ENCODE measurements at regions not wholly inside any gene's neighbourhood (a gene's known extent, or its start where the extent isn't known, plus 50 kb on each side); places are given as distances from the start of the nearest gene placed in this dataset.

- DNase-seq = no peak
These were observed 53.5 kb upstream of the ACSL1 start for GRCh38 chr4:184879271-184879670.

DNA sequence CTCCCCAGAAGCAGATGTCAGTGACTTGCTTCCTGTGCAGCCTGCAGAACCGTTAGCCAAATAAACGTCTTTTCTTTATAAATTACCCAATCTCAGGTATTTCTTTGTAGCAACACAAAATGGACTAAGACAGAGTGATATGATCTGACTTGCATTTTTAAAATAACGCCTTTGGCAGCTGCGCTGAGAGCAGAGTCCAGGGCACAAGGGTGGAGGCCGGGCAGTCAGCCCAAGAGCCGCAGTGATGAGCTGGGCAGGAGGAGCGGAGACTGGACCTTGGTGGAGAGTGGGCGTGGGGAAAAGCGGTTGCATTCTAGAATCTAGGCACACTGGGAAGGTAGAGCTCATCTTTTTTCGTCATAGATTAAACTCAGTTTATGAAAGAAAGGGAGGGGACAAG lies 56.5 kb upstream of the ACSL1 start:
- no peak for DNase-seq

- DNase-seq = no peak
These were observed 57.3 kb upstream of the ACSL1 start for GRCh38 chr4:184883024-184883423.

DNA sequence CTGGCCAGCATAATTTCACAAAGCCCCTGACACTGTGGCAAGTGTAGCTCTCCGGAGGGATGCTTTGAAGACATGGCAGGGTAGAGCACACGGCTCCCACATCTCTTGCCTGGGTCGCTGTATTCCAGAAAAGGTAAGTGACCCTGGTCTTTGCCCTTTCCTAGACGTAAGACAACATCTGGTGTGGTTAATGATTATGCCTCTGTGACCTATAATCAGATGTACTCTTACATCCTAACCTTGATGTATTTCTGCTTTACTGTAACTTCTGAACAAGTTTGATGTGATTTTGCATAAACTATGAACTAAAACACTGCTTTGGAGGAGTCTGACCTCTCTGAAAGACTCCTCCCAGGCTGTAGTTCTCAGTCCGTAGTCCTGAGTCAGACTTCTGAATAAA lies 59.1 kb upstream of the ACSL1 start:
- DNase-seq = no peak

DNA sequence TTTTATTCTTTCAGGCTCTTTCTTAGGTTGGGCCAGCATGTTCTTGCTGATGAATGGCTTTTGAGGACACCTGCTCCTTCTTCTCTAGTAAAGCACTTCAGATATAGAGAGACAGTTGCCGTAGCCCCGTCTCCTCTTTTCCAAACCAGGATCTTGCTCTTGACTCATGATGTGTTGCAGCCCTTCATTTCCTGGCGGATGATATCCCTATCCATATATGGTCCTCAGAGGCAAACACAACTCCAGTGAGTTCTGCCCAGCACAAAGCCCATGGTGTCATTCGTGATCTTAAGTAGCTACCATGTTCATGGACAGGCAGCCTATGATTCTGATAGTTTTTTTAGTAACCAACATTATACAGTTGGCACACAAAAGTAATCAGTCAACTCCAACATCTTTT lies 59.8 kb upstream of the ACSL1 start:
- no peak for DNase-seq

DNA sequence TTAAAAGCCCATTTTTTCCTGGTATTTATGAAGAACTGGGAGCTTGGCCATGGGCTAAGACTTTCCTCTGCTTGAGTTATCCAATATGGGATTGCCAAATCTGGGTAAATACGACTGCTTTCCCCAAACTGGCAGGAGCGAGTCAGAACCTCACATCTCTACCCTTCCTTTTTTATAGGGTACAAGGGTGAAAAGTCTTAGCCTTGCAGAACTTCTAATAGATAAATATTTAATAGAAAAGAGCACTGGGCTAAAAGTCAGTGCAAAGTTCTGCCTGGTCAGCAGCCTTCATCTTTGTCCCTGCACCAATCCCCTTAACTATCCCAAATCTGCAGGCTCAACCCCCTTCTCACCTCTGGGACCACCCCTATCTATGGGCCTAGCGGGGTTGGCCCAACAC lies 61.6 kb upstream of the ACSL1 start:
- DNase-seq = no peak

- DNase-seq = no peak
These were observed 62.2 kb upstream of the ACSL1 start for GRCh38 chr4:184887947-184888346.

GRCh38 chr4:184889666-184890335 lies 64.0 kb upstream of the ACSL1 start:
- DNase-seq = no peak

DNA sequence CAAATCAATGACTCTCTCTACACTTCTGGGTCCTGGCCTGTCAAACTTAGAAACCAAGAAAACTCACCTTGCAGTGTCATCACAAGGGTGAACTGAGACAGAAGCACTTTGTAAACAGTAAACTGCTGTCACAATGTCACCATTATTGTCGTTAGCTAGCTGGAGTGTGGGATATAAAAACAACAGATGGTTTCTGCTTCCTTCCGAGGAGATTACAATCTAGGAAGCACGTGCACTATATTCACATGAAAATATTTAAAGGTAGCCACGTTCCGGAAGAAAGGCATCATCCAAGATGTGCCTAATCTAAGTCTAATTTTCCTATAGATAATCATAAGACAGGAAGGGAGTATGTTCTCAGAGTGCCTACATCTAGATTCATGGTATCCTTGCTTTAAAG lies 64.7 kb upstream of the ACSL1 start:
- DNase-seq = no peak

GRCh38 chr4:184891816-184892397 lies 66.1 kb upstream of the ACSL1 start:
- DNase-seq = no peak

DNA sequence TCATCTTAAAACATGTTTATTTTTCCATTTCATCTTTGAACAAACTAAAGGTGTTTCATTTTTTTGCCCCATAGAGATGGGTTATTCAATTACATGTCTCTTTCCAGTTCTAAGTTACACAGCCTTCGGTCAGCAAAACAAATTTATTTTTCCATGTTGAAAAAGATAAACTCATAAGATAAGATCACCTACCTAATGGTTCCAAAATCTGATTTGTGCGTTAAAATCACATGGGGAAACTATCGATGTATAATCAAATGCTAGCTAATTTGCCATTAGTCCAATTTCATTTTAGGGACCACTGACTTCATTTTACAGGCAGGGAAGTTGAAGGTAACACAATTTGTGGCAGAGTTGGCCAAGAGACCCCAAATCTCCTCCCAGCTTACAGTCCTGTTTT lies 67.2 kb upstream of the ACSL1 start:
- no peak for DNase-seq

- no peak for DNase-seq
These were observed 68.2 kb upstream of the ACSL1 start for GRCh38 chr4:184893801-184894571.

GRCh38 chr4:184895012-184895695 lies 69.4 kb upstream of the ACSL1 start:
- DNase-seq = no peak

GRCh38 chr4:184896868-184897715 lies 71.3 kb upstream of the ACSL1 start:
- DNase-seq = no peak

DNA sequence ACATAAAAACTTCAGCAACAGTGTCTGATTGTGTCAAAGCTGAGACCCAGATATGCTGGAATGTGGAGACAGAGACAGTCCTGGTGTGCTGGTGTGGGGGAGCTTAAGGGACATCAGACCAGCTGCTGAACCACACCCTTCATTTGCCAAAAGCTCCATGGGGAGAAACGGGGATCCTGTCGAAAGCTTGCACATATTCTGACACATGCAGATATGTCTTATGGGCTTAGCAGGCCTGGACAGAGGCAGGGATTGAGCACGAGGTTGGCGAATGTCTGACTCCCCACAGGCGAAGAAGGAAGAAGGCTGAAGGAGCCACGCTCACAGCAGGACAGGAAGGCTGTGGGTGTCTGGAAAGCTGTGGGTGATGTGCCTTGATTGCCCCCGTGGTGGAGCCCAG lies 72.1 kb upstream of the ACSL1 start:
- no peak for DNase-seq

GRCh38 chr4:184898793-184899192 lies 73.0 kb upstream of the ACSL1 start:
- DNase-seq = no peak

- DNase-seq = no peak
These were observed 73.7 kb upstream of the ACSL1 start for GRCh38 chr4:184899261-184900134.

DNA sequence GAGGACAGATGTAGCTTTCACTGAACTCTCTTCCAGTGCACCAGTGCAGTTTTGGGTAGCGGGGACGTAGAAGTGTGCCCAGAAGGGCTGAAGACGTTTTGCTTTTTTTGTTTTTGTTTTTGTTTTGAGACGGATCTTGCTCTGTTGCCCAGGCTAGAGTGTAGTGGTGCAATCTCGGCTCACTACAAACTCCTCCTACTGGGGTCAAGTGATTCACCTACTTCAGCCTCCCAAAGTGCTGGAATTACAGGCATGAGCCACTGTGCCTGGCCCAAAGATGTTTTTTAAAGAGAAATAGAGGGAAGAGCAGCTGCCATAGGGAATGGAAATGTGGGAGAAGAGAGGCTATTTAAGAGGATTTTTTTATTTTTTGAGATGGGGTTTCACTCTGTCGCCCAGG lies 74.4 kb upstream of the ACSL1 start:
- no peak for DNase-seq

- no peak for DNase-seq
These were observed 76.8 kb upstream of the ACSL1 start for GRCh38 chr4:184902550-184902949.

GRCh38 chr4:184906480-184907097 lies 80.8 kb upstream of the ACSL1 start:
- no peak for DNase-seq

DNA sequence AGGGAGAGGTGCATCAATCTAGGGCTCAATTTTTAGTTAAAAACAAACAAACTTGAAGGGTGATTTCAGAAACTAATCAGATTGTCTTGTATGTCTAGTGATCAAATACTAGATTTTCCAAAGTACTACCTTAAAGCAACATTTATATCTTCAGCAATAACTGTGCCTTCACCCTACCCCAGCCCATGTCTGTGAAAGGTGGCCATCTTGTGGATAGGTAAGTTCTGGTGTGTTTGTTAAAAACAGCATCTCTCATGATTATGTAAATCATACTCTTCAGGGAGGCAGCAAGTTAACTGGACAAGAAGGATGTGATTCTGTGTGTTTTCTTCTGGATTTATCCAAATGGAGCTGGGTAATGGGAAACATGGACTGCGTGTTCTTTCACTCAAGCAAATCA lies 81.4 kb upstream of the ACSL1 start:
- DNase-seq = no peak

All from activated CD4-positive, CD25-positive, alpha-beta regulatory T cell treated with anti-CD3 and anti-CD28 coated beads, Interleukin-2, amount 50 U/mL, for 72 hours (primary cell).